HEK293T (cell line): ENCODE measurements at regions not wholly inside any gene's neighbourhood (a gene's known extent, or its start where the extent isn't known, plus 50 kb on each side); places are given as distances from the start of the nearest gene placed in this dataset.

Experiments
- ARNT ChIP-seq: fragments of 450-650 bp; IDR thresholded peaks from 2 replicates; pipeline ENCODE4 v1.6.1; 2017; ENCODE audit warnings: mild to moderate bottlenecking
- BHLHE40 ChIP-seq: fragments of 450-650 bp; IDR thresholded peaks from 2 replicates; pipeline ENCODE4 v1.6.1; 2016; ENCODE audit warnings: mild to moderate bottlenecking, moderate library complexity, borderline replicate concordance
- CTBP1 ChIP-seq: fragments of 450-650 bp; IDR thresholded peaks from 2 replicates; pipeline ENCODE4 v1.6.1; 2016; ENCODE audit warnings: borderline replicate concordance
- FOXA1 ChIP-seq: fragments of 450-650 bp; IDR thresholded peaks from 2 replicates; pipeline ENCODE4 v1.6.1; 2016; ENCODE audit warnings: mild to moderate bottlenecking
- FOXK2 ChIP-seq: fragments of 450-650 bp; IDR thresholded peaks from 2 replicates; pipeline ENCODE4 v1.6.1; 2016; ENCODE audit warnings: mild to moderate bottlenecking
- FOXM1 ChIP-seq: fragments of 450-650 bp; IDR thresholded peaks from 2 replicates; pipeline ENCODE4 v1.6.1; 2017; ENCODE audit warnings: mild to moderate bottlenecking, borderline replicate concordance
- HDGF ChIP-seq: fragments of 450-650 bp; IDR thresholded peaks from 2 replicates; pipeline ENCODE4 v1.6.1; 2017; ENCODE audit warnings: antibody characterized with exemption, borderline replicate concordance
- LEF1 ChIP-seq: fragments of 450-650 bp; IDR thresholded peaks from 2 replicates; pipeline ENCODE4 v1.6.1; 2017; ENCODE audit warnings: mild to moderate bottlenecking, borderline replicate concordance

DNA sequence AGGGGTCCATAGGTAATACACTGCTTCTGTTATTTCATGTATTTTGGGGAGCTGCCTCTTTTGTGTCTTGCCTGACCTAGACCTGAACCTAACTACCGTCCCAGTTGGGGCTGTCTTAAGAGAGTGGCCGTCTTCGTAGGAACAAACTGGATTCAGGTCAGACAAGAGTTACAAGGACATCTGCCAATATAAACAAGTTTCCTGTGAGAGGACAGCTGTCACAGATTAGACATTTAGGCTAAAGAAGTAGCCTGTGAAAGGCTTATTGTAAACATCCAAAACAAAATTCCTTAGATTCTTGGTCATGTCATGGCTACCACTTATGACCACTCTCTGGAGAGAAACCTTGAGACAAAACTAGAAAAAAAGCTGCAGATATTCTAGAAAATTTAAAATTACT lies 797.6 kb upstream of the AADAT start:
- no peak for TF ChIP-seq ARNT
- TF ChIP-seq FOXA1, result no peak
- no peak for TF ChIP-seq HDGF
- no peak for TF ChIP-seq FOXK2
- no peak for TF ChIP-seq LEF1
- no peak for TF ChIP-seq CTBP1
- no peak for TF ChIP-seq BHLHE40
- TF ChIP-seq FOXM1, result no peak
